Adrenal gland (tissue), 9 donors: ENCODE measurements at regions not wholly inside any gene's neighbourhood (a gene's known extent, or its start where the extent isn't known, plus 50 kb on each side); places are given as distances from the start of the nearest gene placed in this dataset.
A peak's percentile ranks its signal among the peaks of the same experiment; 100 is the strongest.

ENCODE experiments used
- DNase-seq, 7 donors: peaks; one replicate each; pipeline ENCODE4 v3.0.0-alpha.2; 2019 to 2020
- H3K27ac ChIP-seq, 5 donors: fragments of 200-600 bp; sonication (generic) in 4 of 5; 1 replicate in 3 of 5; 2 replicates in 2 of 5; pipeline versions ENCODE4 v1.5.1 to v1.8.0; 2016 to 2020; ENCODE audit warnings: mild to moderate bottlenecking in 1 of 5
- H3K27me3 ChIP-seq: fragments of 200-600 bp; 2 replicates; pipeline ENCODE4 v1.8.0; 2021
- H3K36me3 ChIP-seq, 2 donors: fragments of 200-600 bp; replicated peaks in 1 of 2; 1 replicate in 1 of 2; 2 replicates in 1 of 2; pipeline versions ENCODE4 v1.5.1 to v1.8.0; 2018 to 2022
- H3K4me1 ChIP-seq, 2 donors: fragments of 200-600 bp; replicated peaks in 1 of 2; 1 replicate in 1 of 2; 2 replicates in 1 of 2; pipeline versions ENCODE4 v1.5.1 to v1.8.0; 2018 to 2021
- H3K4me3 ChIP-seq, 4 donors: fragments of 200-600 bp; sonication (generic) in 3 of 4; one replicate each; pipeline ENCODE4 v1.5.1; 2016 to 2018
- H3K9me3 ChIP-seq, 3 donors: fragments of 200-600 bp; sonication (generic) in 1 of 3; replicated peaks in 1 of 3; 1 replicate in 2 of 3; 2 replicates in 1 of 3; pipeline versions ENCODE4 v1.5.1 to v1.8.0; 2016 to 2021
- POLR2A ChIP-seq, 2 donors: fragments of 450-650 bp; IDR thresholded peaks; one replicate each; pipeline ENCODE4 v1.6.1; 2017; ENCODE audit warnings: antibody characterized with exemption in 2 of 2, mild to moderate bottlenecking in 2 of 2, moderate library complexity in 1 of 2
- WGBS, 4 donors: extraction: QIAGEN DNeasy Blood & Tissue Kit in 2 of 4; methylation state at CpG; one replicate each; pipeline versions ENCODE4 v1.1.5 to v1.1.7; 2013 to 2017; 5-methylcytosine and 5-hydroxymethylcytosine counted together
- intact Hi-C, 2 donors: fragments of 100-400 bp; cut with DNase I; formaldehyde crosslinking; loops; one replicate each; pipeline versions ENCODE4 v1.14.1 to v1.15.0; 2022 to 2023
- TF ChIP-seq, protein P1 (sequence below), 6 experiments: fragments of 450-650 bp in 4 of 6; fragments of 200-600 bp in 2 of 6; sonication (generic) in 1 of 6; IDR thresholded peaks; 1 replicate in 5 of 6; 2 replicates in 1 of 6; pipeline versions ENCODE4 v1.5.1 to v1.8.0; 2016 to 2021; ENCODE audit warnings: antibody characterized with exemption in 6 of 6, mild to moderate bottlenecking in 2 of 6, moderate library complexity in 1 of 6
- donor health status: healthy with polysubstance abuse.
- donor health status: Bipolar disorder and iron deficiency.
- donor health status: DM: yes; HTN: yes; CAD: no.
- donor health status: DM: no; HTN: no; CAD: no.
- donor health status: DM: no; HTN: no; CAD: no.

DNA sequence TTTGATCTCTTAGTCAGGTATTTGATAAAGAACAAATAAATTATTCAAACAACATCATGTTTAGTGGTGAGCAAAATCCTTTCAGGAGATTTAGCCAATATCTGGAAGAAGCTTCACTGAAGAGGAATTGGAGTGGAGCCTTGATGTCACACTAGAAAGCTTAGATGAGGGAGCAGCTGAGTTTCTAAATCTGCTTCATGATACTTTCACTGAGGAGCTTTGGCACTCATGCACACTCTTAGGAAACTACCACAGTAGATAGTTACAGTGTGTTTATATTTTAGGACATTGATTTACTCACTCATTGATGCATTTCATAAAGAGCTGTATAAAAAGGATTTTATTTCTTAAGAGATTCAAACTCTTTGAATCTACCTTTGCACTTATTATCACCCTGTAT lies 366.2 kb upstream of the BTBD3 start:
- TF ChIP-seq, protein P1, sequence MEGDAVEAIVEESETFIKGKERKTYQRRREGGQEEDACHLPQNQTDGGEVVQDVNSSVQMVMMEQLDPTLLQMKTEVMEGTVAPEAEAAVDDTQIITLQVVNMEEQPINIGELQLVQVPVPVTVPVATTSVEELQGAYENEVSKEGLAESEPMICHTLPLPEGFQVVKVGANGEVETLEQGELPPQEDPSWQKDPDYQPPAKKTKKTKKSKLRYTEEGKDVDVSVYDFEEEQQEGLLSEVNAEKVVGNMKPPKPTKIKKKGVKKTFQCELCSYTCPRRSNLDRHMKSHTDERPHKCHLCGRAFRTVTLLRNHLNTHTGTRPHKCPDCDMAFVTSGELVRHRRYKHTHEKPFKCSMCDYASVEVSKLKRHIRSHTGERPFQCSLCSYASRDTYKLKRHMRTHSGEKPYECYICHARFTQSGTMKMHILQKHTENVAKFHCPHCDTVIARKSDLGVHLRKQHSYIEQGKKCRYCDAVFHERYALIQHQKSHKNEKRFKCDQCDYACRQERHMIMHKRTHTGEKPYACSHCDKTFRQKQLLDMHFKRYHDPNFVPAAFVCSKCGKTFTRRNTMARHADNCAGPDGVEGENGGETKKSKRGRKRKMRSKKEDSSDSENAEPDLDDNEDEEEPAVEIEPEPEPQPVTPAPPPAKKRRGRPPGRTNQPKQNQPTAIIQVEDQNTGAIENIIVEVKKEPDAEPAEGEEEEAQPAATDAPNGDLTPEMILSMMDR (IDR thresholded peaks at IDR 0.05): no peak
- TF ChIP-seq POLR2A (IDR thresholded peaks at IDR 0.05): no peak
- intact Hi-C loops: no loop called here

DNA sequence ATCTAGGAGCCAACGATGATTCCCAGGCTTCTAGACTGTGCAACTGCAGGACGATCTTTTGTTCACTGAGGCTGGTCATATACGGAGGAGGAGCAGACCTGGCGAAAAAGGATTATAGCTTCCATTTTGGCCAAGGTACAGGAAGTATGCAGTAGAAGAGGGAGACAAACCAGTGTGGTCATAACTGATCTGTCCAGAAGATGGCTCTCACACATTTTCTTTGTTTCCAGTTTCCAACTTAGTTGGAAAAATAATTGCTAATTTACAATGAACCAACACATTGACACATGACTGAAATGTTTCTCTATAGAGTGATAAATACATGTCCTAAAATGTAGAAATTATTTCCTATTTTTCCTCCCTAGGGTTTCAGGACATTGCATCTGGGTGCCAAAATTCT lies 364.1 kb upstream of the BTBD3 start:
- Histone ChIP-seq H3K36me3 (no peaks in the 10 kb centered on the region), H3K27me3 (no peaks in the 10 kb centered on the region), H3K27ac (no peak overlapping the region), H3K4me3 (no peak overlapping the region), H3K4me1 (no peaks in the 10 kb centered on the region), H3K9me3 (no peaks in the 10 kb centered on the region)
- WGBS, 4 donors: 51 to 68% (median 61%) methylated on average over 4 of the region's 4 CpGs
- intact Hi-C loops: no loop called here
- DNase-seq: no peak
- no peak for TF ChIP-seq POLR2A (IDR thresholded peaks at IDR 0.05)
- TF ChIP-seq, protein P1 (IDR thresholded peaks at IDR 0.05): peak in 4 of 6 experiments; percentile 8 to 42 (median 28)

More for the DNA sequence above, 366.2 kb upstream of the BTBD3 start:
- Histone ChIP-seq H3K36me3 (no peaks in the 10 kb centered on the region), H3K27me3 (no peaks in the 10 kb centered on the region), H3K4me1 (no peaks in the 10 kb centered on the region), H3K9me3 (no peaks in the 10 kb centered on the region), H3K27ac (no peak overlapping the region), H3K4me3 (no peak overlapping the region)
- no peak for DNase-seq

DNA sequence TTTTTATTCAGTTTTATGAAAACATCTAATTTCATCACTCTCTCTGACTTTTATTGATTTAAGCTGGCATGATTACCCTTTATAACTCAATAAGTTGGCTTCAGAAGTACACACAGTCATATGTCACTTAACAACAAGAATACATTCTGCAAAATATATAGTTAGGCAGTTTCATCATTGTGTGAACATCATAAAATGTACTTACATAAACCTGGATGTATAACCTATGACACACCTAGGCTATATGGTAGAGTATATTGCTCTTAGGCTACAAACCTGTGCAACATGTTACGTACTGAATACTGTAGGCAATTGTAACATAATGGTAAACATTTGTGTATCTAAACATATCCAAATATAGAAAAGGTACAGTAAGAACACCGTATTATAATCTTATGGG lies 362.2 kb upstream of the BTBD3 start:
- Histone ChIP-seq H3K36me3 (no peaks in the 10 kb centered on the region), H3K27me3 (no peaks in the 10 kb centered on the region), H3K9me3 (no peaks in the 10 kb centered on the region), H3K4me1 (no peaks in the 10 kb centered on the region), H3K4me3 (no peak overlapping the region), H3K27ac (no peak overlapping the region)
- 90 to 94% (median 92%) methylated on average over 2 of the region's 2 CpGs for WGBS, 4 donors
- intact Hi-C loops: no loop called here
- TF ChIP-seq POLR2A (IDR thresholded peaks at IDR 0.05): no peak
- TF ChIP-seq, protein P1 (IDR thresholded peaks at IDR 0.05): no peak
- no peak for DNase-seq

DNA sequence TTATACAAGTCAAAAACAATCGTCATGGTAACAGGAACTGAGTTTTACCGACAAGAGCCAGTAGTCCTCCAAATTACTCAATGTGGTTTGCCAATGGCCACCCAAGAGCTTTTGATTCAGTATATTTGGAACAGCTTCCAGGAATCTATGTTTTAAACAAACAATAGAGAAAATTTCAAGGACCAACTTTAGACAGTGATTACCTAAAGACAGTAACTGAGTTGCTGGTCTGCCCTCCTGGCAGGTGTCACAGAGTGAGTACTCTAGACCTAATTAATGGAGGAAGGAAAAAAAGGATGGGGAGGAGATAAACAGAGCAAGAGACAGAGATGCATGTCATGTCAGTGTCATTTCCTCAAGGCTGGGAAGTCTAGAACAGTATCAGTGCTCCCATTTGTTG lies 361.3 kb upstream of the BTBD3 start:
- no peak for TF ChIP-seq POLR2A (IDR thresholded peaks at IDR 0.05)
- TF ChIP-seq, protein P1 (IDR thresholded peaks at IDR 0.05): no peak
- no peak overlapping the region for H3K4me3 ChIP-seq
- WGBS, 4 donors: 52 to 70% (median 61%) methylated on average over 2 of the region's 2 CpGs
- H3K36me3 ChIP-seq: no peaks in the 10 kb centered on the region
- H3K27me3 ChIP-seq: no peaks in the 10 kb centered on the region
- H3K4me1 ChIP-seq: no peaks in the 10 kb centered on the region
- DNase-seq: no peak
- intact Hi-C loops: no loop called here
- H3K27ac ChIP-seq: no peak overlapping the region
- no peaks in the 10 kb centered on the region for H3K9me3 ChIP-seq
